ENCODE measurements at regions not wholly inside any gene's neighbourhood (a gene's known extent, or its start where the extent isn't known, plus 50 kb on each side); places are given as distances from the start of the nearest gene placed in this dataset.

- TF ChIP-seq POLR2A (IDR thresholded peaks at IDR 0.05), result no peak
- TF ChIP-seq, protein P1, sequence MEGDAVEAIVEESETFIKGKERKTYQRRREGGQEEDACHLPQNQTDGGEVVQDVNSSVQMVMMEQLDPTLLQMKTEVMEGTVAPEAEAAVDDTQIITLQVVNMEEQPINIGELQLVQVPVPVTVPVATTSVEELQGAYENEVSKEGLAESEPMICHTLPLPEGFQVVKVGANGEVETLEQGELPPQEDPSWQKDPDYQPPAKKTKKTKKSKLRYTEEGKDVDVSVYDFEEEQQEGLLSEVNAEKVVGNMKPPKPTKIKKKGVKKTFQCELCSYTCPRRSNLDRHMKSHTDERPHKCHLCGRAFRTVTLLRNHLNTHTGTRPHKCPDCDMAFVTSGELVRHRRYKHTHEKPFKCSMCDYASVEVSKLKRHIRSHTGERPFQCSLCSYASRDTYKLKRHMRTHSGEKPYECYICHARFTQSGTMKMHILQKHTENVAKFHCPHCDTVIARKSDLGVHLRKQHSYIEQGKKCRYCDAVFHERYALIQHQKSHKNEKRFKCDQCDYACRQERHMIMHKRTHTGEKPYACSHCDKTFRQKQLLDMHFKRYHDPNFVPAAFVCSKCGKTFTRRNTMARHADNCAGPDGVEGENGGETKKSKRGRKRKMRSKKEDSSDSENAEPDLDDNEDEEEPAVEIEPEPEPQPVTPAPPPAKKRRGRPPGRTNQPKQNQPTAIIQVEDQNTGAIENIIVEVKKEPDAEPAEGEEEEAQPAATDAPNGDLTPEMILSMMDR (IDR thresholded peaks at IDR 0.05), result no peak
Observed at GRCh38 chr3:34872406-34872805, 766.9 kb upstream of the ARPP21 start.
